Neural crest cell (in vitro differentiated cells): ENCODE measurements at regions not wholly inside any gene's neighbourhood (a gene's known extent, or its start where the extent isn't known, plus 50 kb on each side); places are given as distances from the start of the nearest gene placed in this dataset.

Experiments
- DNase-seq: peaks from one replicate; pipeline ENCODE4 v3.0.0; 2021; ENCODE audit warnings: low read depth, mixed read lengths, low spot score
- H3K27ac Mint-ChIP-seq: one replicate; pipeline ENCODE4 v1.8.0; 2021; ENCODE audit warnings: mild to moderate bottlenecking, mixed read lengths; ENCODE audit not compliant: unreplicated experiment
- H3K27me3 Mint-ChIP-seq: 2 replicates; pipeline ENCODE4 v1.8.0; 2021; ENCODE audit warnings: low read depth, mild to moderate bottlenecking, mixed read lengths
- H3K36me3 Mint-ChIP-seq: 2 replicates; pipeline ENCODE4 v1.8.0; 2021; ENCODE audit warnings: low read depth, mild to moderate bottlenecking, mixed read lengths
- H3K4me1 Mint-ChIP-seq: 2 replicates; pipeline ENCODE4 v1.8.0; 2021; ENCODE audit warnings: mixed read lengths
- H3K4me3 Mint-ChIP-seq: one replicate; pipeline ENCODE4 v1.8.0; 2021; ENCODE audit warnings: mild to moderate bottlenecking, mixed read lengths
- H3K9me3 Mint-ChIP-seq: 2 replicates; pipeline ENCODE4 v1.8.0; 2021; ENCODE audit warnings: mixed read lengths
- CTCF ChIP-seq: fragments of 200-600 bp; sonication (generic); conservative IDR thresholded peaks from 2 replicates; pipeline ENCODE4 v1.5.0; 2021; ENCODE audit warnings: antibody characterized with exemption, mild to moderate bottlenecking

GRCh38 chr9:86557063-86557766, 203.0 kb upstream of the TUT7 start:
- Mint-ChIP-seq H3K27ac (no peak overlapping the region), H3K4me3 (no peak overlapping the region), H3K4me1 (peaks cover 3% of the 10 kb centered on the region), H3K27me3 (no peaks in the 10 kb centered on the region), H3K9me3 (no peaks in the 10 kb centered on the region), H3K36me3 (no peaks in the 10 kb centered on the region)
- no peak for TF ChIP-seq CTCF
- DNase-seq, result no peak

- H3K9me3 Mint-ChIP-seq, result no peaks in the 10 kb centered on the region
- no peak for DNase-seq
Measured at GRCh38 chr9:86555661-86556060, 201.5 kb upstream of the TUT7 start.

GRCh38 chr9:86550401-86550800, 196.2 kb upstream of the TUT7 start:
- no peak overlapping the region for H3K4me3 Mint-ChIP-seq
- H3K36me3 Mint-ChIP-seq, result no peaks in the 10 kb centered on the region
- peaks cover 11% of the 10 kb centered on the region for H3K9me3 Mint-ChIP-seq
- no peak for TF ChIP-seq CTCF
- peaks cover 28% of the 10 kb centered on the region for H3K4me1 Mint-ChIP-seq
- no peak for DNase-seq
- H3K27me3 Mint-ChIP-seq, result no peaks in the 10 kb centered on the region
- no peak overlapping the region for H3K27ac Mint-ChIP-seq

More at GRCh38 chr9:86555661-86556060, 201.5 kb upstream of the TUT7 start:
- H3K4me3 Mint-ChIP-seq, result no peak overlapping the region
- no peak overlapping the region for H3K27ac Mint-ChIP-seq
- no peaks in the 10 kb centered on the region for H3K36me3 Mint-ChIP-seq
- peaks cover 2% of the 10 kb centered on the region for H3K4me1 Mint-ChIP-seq
- no peaks in the 10 kb centered on the region for H3K27me3 Mint-ChIP-seq
- no peak for TF ChIP-seq CTCF

- Mint-ChIP-seq H3K9me3 (peaks cover 11% of the 10 kb centered on the region), H3K27ac (no peak overlapping the region), H3K36me3 (no peaks in the 10 kb centered on the region), H3K4me1 (peaks cover 28% of the 10 kb centered on the region), H3K27me3 (no peaks in the 10 kb centered on the region), H3K4me3 (no peak overlapping the region)
- no peak for DNase-seq
- TF ChIP-seq CTCF, result no peak
Measured at GRCh38 chr9:86549920-86550319, 195.7 kb upstream of the TUT7 start.

- no peak for TF ChIP-seq CTCF
- H3K4me1 Mint-ChIP-seq, result peaks cover 28% of the 10 kb centered on the region
- H3K27ac Mint-ChIP-seq, result peak overlapping the region; percentile 40
- peaks cover 11% of the 10 kb centered on the region for H3K9me3 Mint-ChIP-seq
- H3K36me3 Mint-ChIP-seq, result no peaks in the 10 kb centered on the region
- DNase-seq, result no peak
- no peak overlapping the region for H3K4me3 Mint-ChIP-seq
- H3K27me3 Mint-ChIP-seq, result no peaks in the 10 kb centered on the region
Measured at GRCh38 chr9:86549401-86549811, 195.2 kb upstream of the TUT7 start.
